OCI-LY7 (cell line): ENCODE measurements at regions not wholly inside any gene's neighbourhood (a gene's known extent, or its start where the extent isn't known, plus 50 kb on each side); places are given as distances from the start of the nearest gene placed in this dataset.

Experiments used
- EZH2phosphoT487 ChIP-seq: fragments of 200-600 bp; sonication (generic); IDR thresholded peaks from 2 replicates; pipeline ENCODE4 v1.6.1; 2018; ENCODE audit warnings: low read depth, borderline replicate concordance, mild to moderate bottlenecking, mixed run types, antibody characterized with exemption, low read length, moderate library complexity, mixed read lengths
- TF ChIP-seq, protein P1 (sequence below): fragments of 200-600 bp; sonication (generic); conservative IDR thresholded peaks from 2 replicates; pipeline ENCODE4 v1.5.1; 2014; ENCODE audit warnings: mild to moderate bottlenecking, antibody characterized with exemption, low read length, moderate library complexity, mixed read lengths

DNA sequence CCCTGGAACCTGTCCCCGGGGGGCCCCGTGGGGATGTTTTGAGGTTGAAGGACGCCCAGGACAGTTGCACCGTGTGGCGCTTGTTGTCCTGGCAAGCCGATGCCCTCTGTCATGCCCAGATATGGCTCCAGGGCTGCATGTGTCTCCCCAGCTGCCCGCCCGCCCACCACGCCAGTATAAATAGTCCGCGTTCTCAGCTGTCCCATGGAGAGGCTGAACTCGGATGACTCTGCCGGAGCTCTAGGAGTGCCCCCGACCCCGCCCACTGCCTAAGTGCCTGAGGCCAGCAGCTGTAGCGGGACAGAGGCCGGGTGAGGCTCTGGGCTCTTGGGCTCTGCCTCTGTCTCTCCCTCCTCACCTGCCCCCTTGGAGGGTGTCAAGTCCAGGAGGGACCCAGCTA lies 83.0 kb upstream of the GATA5 start:
- TF ChIP-seq, protein P1, sequence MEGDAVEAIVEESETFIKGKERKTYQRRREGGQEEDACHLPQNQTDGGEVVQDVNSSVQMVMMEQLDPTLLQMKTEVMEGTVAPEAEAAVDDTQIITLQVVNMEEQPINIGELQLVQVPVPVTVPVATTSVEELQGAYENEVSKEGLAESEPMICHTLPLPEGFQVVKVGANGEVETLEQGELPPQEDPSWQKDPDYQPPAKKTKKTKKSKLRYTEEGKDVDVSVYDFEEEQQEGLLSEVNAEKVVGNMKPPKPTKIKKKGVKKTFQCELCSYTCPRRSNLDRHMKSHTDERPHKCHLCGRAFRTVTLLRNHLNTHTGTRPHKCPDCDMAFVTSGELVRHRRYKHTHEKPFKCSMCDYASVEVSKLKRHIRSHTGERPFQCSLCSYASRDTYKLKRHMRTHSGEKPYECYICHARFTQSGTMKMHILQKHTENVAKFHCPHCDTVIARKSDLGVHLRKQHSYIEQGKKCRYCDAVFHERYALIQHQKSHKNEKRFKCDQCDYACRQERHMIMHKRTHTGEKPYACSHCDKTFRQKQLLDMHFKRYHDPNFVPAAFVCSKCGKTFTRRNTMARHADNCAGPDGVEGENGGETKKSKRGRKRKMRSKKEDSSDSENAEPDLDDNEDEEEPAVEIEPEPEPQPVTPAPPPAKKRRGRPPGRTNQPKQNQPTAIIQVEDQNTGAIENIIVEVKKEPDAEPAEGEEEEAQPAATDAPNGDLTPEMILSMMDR: no peak
- TF ChIP-seq EZH2phosphoT487: no peak
